Stomach (tissue), 8 donors: ENCODE measurements at regions not wholly inside any gene's neighbourhood (a gene's known extent, or its start where the extent isn't known, plus 50 kb on each side); places are given as distances from the start of the nearest gene placed in this dataset.
"Not testable (repeated sequence)": the region's sequence is repeated elsewhere in the genome, so short reads cannot be mapped to it uniquely, and the experiment has no call there.

Source experiments
- DNase-seq, 2 donors: peaks; one replicate each; pipeline versions ENCODE4 v3.0.0 to v3.0.0-alpha.2; 2013 to 2019
- H3K27ac ChIP-seq, 5 donors: fragments of 200-600 bp in 4 of 5; sonication (generic) in 4 of 5; one replicate each; pipeline ENCODE4 v1.5.1; 2013 to 2019; ENCODE audit warnings: mild to moderate bottlenecking in 1 of 5, moderate library complexity in 1 of 5
- H3K27me3 ChIP-seq, 3 donors: fragments of 200-600 bp; sonication (generic); one replicate each; pipeline ENCODE4 v1.5.1; 2017 to 2019; ENCODE audit warnings: mixed run types in 1 of 3
- H3K36me3 ChIP-seq, 4 donors: fragments of 200-600 bp; sonication (generic); 1 replicate in 3 of 4; 2 replicates in 1 of 4; pipeline ENCODE4 v1.5.1; 2016 to 2019
- H3K4me1 ChIP-seq, 4 donors: fragments of 200-600 bp; sonication (generic); one replicate each; pipeline ENCODE4 v1.5.1; 2016 to 2019
- H3K4me3 ChIP-seq, 4 donors: fragments of 200-600 bp; sonication (generic) in 3 of 4; one replicate each; pipeline ENCODE4 v1.5.1; 2016 to 2019; ENCODE audit warnings: mild to moderate bottlenecking in 1 of 4
- H3K9me3 ChIP-seq, 4 donors: fragments of 200-600 bp; sonication (generic); one replicate each; pipeline ENCODE4 v1.5.1; 2016 to 2019
- WGBS, 5 donors: extraction: QIAGEN DNeasy Blood & Tissue Kit in 3 of 5; methylation state at CpG; one replicate each; pipeline versions ENCODE4 v1.1.5 to v1.1.7; 2013 to 2018; 5-methylcytosine and 5-hydroxymethylcytosine counted together
- intact Hi-C: fragments of 100-400 bp; cut with DNase I; formaldehyde crosslinking; loops from one replicate; pipeline ENCODE4 v1.15.1; 2023; ENCODE audit warnings: low total_unique reads
- donor health status: healthy with polysubstance abuse.
- donor health status: Bipolar disorder and iron deficiency.
- donor health status: healthy.

DNA sequence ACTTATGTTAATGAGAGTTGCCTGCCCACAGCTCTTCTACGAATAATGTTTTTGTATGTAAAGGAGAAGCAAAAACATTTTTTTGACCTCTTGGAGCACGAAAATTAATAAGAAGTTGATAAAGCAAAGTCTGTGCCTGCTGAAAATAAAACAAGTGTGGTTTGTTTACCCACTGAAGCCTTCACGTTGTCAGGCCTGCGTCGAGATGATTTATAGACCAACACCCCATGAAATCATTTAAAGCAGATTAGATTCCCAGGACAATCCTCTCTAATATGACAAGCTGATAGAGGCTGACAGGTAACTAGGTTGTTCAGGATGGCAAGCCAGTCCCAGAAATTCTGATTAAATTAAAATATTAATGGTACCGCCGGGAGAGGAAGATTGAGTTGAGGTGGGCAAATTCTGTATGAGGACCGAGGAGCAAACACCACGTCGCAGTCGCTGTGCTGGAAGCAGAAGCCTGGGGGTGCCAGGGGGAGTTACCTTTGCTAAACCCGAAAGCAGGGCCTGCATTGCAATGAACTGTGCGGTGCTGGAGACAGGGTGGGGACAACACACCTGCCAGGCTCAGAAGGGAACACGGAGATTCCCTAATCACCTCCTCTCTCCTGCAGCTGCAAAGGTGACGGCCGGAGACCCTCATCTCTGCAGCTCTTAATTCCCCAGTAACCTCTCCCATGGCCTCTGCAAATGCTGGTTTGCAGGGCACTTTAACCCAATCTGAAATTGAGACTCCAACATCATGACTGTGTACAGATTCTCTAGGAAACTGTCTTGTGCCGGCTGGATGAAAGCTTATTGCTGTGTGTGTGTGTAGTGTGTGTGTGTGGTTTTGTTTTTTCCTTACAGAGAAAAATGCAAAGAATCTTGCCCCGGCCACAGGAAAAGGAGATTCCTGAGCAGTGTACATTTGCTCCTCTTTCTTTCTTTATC is 2805.9 kb downstream of the RPIA start:
- WGBS, 5 donors: 30 to 51% (median 46%) methylated on average over 6 to 11 of the region's 18 CpGs

DNA sequence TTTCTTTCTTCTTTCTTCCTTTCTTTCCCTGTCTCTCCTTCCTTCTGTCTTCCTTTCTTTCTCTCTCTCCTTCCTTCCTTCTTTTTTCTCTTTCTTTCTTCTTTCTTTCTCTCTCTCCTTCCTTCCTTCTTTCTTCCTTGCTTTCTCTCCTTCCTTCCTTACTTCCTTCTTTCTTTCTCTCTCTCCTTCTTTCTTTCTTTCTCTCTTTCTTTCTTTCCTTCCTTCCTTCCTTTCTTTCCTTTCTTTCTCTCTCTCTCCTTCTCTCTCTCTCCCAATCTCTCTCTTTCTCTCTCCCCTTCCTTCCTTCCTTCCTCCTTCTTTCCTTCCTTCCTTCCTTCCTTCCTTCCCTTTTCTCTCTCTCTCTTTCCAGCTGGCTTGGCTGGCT is 2806.6 kb downstream of the RPIA start:
- H3K27ac ChIP-seq, DNase-seq, H3K4me1 ChIP-seq, intact Hi-C loops, H3K36me3 ChIP-seq, H3K4me3 ChIP-seq, H3K27me3 ChIP-seq, H3K9me3 ChIP-seq: not testable (repeated sequence)

More for the DNA sequence above, 2805.9 kb downstream of the RPIA start:
- H3K36me3 ChIP-seq, DNase-seq, H3K27me3 ChIP-seq, H3K27ac ChIP-seq, intact Hi-C loops, H3K9me3 ChIP-seq, H3K4me3 ChIP-seq, H3K4me1 ChIP-seq: not testable (repeated sequence)

DNA sequence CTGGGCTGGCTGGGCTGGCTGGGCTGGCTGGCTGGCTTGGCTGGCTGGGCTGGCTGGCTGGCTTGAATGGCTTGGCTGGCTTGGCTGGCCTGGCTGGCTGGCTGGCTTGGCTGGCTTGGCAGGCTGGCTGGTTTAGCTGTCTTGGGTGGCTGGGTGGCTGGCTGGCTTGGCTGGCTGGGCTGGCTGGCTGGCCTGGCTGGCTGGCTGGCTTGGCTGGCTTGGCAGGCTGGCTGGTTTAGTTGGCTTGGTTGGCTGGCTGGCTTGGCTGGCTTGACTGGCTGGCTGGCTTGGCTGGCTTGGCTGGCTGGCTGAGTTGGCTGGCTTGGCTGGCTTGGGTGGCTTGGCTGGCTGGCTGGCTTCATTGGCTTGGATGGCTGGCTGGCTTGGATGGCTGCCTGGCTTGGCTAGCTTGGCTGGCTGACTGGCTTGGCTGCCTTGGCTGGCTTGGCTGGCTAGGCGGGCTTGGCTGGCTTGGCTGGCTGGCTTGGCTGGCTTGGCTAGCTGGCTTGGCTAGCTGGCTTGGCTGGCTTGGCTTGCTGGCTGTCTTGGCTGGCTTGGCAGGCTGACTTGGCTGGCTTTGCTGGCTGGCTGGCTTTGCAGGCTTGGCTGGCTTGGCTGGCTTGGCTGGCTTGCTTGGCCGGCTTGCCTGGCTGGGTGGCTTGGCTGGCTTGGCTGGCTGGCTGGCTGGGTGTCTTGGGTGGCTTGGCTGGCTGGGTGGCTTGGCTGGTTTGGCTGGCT is 2807.2 kb downstream of the RPIA start:
- 46 to 77% (median 75%) methylated on average over 2 of the region's 2 CpGs for WGBS, 5 donors
- intact Hi-C loops, H3K36me3 ChIP-seq, H3K27me3 ChIP-seq, H3K27ac ChIP-seq, H3K9me3 ChIP-seq, H3K4me3 ChIP-seq, H3K4me1 ChIP-seq: not testable (repeated sequence)
- peak in 1 of 2 donors; percentile 4 for DNase-seq

DNA sequence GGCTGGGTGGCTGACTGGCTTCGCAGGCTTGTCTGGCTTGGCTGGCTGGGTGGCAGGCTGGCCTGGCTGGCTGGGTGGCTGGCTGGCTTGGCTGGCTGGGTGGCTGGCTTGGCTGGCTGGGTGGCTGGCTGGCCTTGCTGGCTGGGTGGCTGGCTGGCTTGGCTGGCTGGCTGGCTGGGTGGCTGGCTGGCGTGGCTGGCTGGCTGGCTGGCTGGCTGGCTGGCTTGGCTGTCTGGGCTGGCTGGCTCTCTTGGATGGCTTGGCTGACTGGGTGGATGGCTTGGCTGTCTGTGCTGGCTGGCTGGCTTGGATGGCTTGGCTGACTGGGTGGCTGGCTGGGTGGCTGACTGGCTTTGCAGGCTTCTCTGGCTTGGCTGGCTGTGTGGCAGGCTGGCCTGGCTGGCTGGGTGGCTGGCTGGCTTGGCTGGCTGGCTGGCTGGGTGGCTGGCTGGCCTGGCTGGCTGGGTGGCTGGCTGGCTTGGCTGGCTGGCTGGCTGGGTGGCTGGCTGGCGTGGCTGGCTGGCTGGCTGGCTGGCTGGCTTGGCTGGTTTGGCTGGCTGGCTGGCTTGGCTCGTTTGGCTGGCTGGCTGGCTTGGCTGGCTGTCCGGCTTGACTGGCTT is 2808.1 kb downstream of the RPIA start:
- H3K27ac ChIP-seq, H3K4me3 ChIP-seq, H3K4me1 ChIP-seq, H3K36me3 ChIP-seq, intact Hi-C loops, H3K27me3 ChIP-seq, H3K9me3 ChIP-seq, DNase-seq: not testable (repeated sequence)
- 42 to 63% (median 50%) methylated on average over 2 to 5 of the region's 5 CpGs for WGBS, 5 donors

DNA sequence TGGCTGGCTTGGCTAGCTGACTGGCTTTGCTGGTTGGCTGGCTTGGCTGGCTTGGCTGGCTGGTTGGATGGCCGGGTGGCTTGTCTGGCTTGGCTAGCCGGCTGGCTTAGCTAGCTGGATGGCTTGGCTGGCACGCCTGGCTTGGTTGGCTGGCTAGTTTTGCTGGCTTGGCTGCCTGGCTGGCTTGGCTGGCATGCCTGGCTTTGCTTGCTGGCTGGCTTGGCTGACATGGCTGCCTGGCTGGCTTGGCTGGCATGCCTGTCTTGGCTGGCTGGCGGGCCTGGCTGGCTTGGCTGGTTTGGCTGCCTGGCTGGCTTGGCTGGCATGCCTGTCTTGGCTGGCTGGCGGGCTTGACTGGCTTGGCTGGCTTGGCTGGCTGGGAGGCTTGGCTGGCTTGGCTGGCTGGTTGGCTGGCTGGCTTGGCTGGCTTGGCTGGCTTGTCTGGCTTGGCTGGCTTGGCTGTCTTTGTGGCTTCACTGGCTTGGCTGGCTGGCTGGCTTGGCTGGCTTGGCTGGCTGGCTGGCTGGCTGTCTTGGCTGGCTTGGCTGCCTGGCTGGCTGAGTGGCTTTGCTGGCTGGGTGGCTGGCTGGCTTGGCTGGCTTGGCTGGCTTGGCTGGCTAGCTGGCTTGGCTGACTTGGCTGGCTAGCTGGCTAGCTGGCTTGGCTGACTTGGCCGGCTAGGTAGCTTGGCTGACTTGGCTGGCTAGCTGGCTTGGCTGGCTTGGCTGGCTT is 2808.9 kb downstream of the RPIA start:
- H3K36me3 ChIP-seq, H3K27ac ChIP-seq, H3K4me1 ChIP-seq, intact Hi-C loops, H3K27me3 ChIP-seq, H3K4me3 ChIP-seq, DNase-seq, H3K9me3 ChIP-seq: not testable (repeated sequence)
- 76 to 89% (median 85%) methylated on average over 2 to 6 of the region's 6 CpGs for WGBS, 5 donors

DNA sequence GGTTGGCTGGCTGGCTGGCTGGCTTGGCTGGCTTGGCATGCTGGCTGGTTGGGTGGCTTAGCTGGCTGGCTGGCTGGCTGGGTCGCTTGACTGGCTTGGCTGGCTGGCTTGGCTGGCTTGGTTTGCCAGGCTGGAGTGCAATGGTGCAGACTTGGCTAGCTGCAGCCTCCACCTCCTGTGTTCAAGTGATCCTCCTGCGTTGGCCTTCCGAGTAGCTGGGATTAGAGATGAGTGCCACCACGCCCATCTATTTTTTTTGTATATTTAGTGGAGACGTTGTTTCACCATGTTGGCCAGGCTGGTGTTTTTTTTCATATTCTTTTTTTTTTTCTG is 2809.5 kb downstream of the RPIA start:
- H3K36me3 ChIP-seq, H3K27ac ChIP-seq, DNase-seq, H3K27me3 ChIP-seq, H3K9me3 ChIP-seq, intact Hi-C loops, H3K4me1 ChIP-seq, H3K4me3 ChIP-seq: not testable (repeated sequence)
- WGBS, 5 donors: 71 to 92% (median 85%) methylated on average over 5 of the region's 5 CpGs

DNA sequence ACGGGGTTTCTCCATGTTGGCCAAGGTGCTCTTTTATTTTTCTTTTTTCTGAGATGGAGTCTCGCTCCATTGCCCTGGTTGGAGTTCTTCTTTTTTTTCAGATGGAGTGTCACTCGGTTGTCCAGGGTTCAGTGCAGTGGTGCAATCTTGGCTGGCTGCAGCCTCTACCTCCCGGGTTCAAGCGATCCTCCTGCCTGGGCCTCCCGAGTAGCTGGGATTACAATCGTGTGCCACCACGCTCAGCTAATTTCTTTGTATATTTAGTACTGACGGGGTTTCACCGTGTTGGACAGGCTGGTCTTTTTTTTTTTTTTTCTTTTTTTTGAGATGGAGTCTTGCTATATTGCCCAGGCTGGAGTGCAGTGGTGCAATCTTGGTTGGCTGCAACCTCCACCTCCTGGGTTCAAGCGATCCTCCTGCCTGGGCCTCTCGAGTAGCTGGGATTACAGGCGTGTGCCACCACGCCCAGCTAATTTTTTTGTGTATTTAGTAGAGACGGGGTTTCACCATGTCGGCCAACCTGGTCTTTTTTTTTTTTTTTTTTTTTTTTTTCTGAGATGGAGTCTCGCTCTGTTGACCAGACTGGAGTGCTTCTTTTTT is 2810.1 kb downstream of the RPIA start:
- H3K27me3 ChIP-seq, DNase-seq, intact Hi-C loops, H3K4me3 ChIP-seq, H3K4me1 ChIP-seq, H3K27ac ChIP-seq, H3K36me3 ChIP-seq, H3K9me3 ChIP-seq: not testable (repeated sequence)
- WGBS, 5 donors: 91 to 96% (median 94%) methylated on average over 12 to 15 of the region's 17 CpGs

DNA sequence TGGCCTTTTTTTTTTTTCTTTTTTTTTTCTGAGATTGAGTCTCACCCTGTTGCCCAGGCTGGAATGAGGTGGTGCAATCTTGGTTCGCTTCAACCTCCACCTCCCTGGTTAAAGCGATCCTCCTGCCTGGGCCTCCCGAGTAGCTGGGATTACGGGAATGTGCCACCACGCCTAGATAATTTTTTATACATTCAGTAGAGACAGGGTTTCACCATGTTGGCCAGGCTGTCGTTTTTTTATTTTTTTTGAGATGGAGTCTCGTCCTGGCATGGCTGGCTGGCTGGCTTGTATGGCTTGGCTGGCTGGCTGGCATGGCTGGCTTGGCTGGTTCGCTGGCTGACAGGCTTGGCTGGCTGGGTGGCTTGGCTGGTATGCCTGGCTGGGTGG is 2812.1 kb downstream of the RPIA start:
- H3K27ac ChIP-seq, H3K9me3 ChIP-seq, H3K27me3 ChIP-seq, H3K36me3 ChIP-seq, H3K4me3 ChIP-seq, intact Hi-C loops, DNase-seq, H3K4me1 ChIP-seq: not testable (repeated sequence)
- WGBS, 5 donors: 75 to 82% (median 79%) methylated on average over 6 to 8 of the region's 8 CpGs

DNA sequence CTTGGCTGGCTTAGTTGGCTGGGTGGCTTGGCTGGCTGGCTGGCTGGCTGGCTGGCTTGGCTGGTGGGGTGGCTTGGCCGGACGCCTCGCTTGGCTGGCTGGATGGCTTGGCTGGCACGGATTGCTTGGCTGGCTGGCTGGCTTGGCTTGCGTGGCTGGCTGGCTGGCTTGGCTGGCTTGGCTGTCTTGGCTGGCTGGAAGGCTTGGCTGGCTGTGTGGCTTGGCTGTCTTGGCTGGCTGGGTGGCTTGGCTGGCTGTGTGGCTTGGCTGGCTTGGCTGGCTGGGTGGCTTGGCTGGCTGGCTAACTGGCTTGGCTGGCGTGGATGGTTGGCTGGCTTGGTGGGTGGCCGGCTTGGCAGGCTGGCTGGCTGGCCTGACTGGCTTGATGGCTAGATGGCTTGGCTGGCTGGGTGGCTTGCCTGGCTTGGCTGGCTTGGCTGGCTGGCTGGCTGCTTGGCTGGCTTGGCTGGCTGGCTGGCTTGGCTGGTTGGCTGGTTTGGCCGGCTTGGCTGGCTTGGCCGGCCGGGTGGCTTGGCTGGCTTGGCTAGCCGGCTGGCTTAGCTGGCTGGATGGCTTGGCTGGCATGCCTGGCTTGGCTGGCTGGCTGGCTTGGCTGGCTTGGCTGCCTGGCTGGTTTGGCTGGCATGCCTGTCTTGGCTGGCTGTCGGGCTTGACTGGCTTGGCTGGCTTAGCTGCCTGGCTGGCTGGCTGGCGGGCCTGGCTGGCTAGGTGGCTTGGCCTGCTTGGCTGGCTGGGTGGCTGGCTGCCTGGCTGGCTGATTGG is 2812.7 kb downstream of the RPIA start:
- H3K27ac ChIP-seq, H3K4me1 ChIP-seq, H3K4me3 ChIP-seq, DNase-seq, H3K9me3 ChIP-seq, H3K27me3 ChIP-seq, H3K36me3 ChIP-seq, intact Hi-C loops: not testable (repeated sequence)
- WGBS, 5 donors: 67 to 91% (median 88%) methylated on average over 1 to 13 of the region's 13 CpGs; no CpG with 5 or more reads in 1 of the 5 donors

DNA sequence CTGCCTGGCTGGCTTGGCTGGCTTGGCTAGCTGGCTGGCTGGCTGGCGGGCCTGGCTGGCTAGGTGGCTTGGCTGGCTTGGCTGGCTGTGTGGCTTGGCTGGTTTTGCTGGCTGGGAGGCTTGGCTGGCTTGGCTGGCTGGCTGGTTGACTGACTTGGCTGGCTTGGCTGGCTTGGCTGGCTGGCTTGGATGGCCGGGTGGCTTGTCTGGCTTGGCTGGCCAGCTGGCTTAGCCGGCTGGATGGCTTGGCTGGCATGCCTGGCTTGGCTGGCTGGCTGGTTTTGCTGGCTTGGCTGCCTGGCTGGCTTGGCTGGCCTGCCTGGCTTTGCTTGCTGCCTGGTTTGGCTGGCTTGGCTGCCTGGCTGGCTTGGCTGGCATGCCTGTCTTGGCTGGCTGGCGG is 2817.3 kb downstream of the RPIA start:
- H3K36me3 ChIP-seq, H3K4me1 ChIP-seq, intact Hi-C loops, H3K27me3 ChIP-seq, DNase-seq, H3K27ac ChIP-seq, H3K4me3 ChIP-seq, H3K9me3 ChIP-seq: not testable (repeated sequence)
- WGBS, 5 donors: 74 to 90% (median 81%) methylated on average over 1 to 3 of the region's 4 CpGs; no CpG with 5 or more reads in 1 of the 5 donors
